ENCODE measurements at regions not wholly inside any gene's neighbourhood (a gene's known extent, or its start where the extent isn't known, plus 50 kb on each side); places are given as distances from the start of the nearest gene placed in this dataset.
"Not testable (repeated sequence)": the region's sequence is repeated elsewhere in the genome, so short reads cannot be mapped to it uniquely, and the experiment has no call there.

DNA sequence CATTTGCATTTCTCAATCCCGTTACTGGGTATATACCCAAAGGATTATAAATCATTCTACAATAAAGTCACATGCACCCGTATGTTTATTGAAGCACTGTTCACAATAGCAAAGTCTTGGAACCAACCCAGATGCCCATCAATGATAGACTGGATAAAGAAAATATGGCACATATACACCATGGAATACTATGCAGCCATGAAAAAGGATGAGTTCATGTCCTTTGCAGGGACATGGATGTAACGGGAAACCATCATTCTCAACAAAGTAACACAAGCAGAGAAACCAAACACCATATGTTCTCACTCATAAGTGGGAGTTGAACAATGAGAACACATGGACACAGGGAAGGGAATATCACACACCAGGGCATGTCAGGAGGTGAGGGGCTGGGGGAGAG, 630.4 kb downstream of the GATA3 start:
- not testable (repeated sequence) for H3K36me3 ChIP-seq (ENCODE audit: control insufficient read depth, insufficient read depth, low read length); H3K27ac ChIP-seq (ENCODE audit: insufficient read depth, low read length, poor library complexity, severe bottlenecking); H3K9me3 ChIP-seq (ENCODE audit: control insufficient read depth in 2 of 2, low read length in 2 of 2); ATAC-seq (ENCODE audit: low read depth in 2 of 2); H3K27me3 ChIP-seq (ENCODE audit: control insufficient read depth, insufficient read depth, low read length); H3K9me3 Mint-ChIP-seq; DNase-seq; H3K4me1 ChIP-seq (ENCODE audit: control insufficient read depth, insufficient read depth, low read length, poor library complexity, severe bottlenecking); H3K4me3 ChIP-seq (ENCODE audit: low read depth, low read length); H3K4me3 Mint-ChIP-seq; H3K27ac Mint-ChIP-seq; H3K36me3 Mint-ChIP-seq; H3K4me1 Mint-ChIP-seq; H3K27me3 Mint-ChIP-seq

GRCh38 chr10:8688881-8689280, 634.4 kb downstream of the GATA3 start:
- no peaks in the 10 kb centered on the region for H3K9me3 ChIP-seq (ENCODE audit: control insufficient read depth in 2 of 2, low read length in 2 of 2)
- H3K36me3 ChIP-seq (ENCODE audit: control insufficient read depth, insufficient read depth, low read length): no peaks in the 10 kb centered on the region
- no peak for ATAC-seq (ENCODE audit: low read depth in 2 of 2)
- no peaks in the 10 kb centered on the region for H3K4me1 ChIP-seq (ENCODE audit: control insufficient read depth, insufficient read depth, low read length, poor library complexity, severe bottlenecking)
- peaks cover 0 to 4% (median 0%) of the 10 kb centered on the region in 7 donors for H3K9me3 Mint-ChIP-seq
- H3K27me3 Mint-ChIP-seq: peaks cover 4% of the 10 kb centered on the region
- no peak overlapping the region for H3K27ac ChIP-seq (ENCODE audit: insufficient read depth, low read length, poor library complexity, severe bottlenecking)
- no peak overlapping the region for H3K4me3 ChIP-seq (ENCODE audit: low read depth, low read length)
- no peak overlapping the region for H3K4me3 Mint-ChIP-seq
- no peak overlapping the region for H3K27ac Mint-ChIP-seq
- peaks cover 3% of the 10 kb centered on the region for H3K27me3 ChIP-seq (ENCODE audit: control insufficient read depth, insufficient read depth, low read length)
- no peaks in the 10 kb centered on the region for H3K36me3 Mint-ChIP-seq
- no peaks in the 10 kb centered on the region for H3K4me1 Mint-ChIP-seq
- DNase-seq: no peak

DNA sequence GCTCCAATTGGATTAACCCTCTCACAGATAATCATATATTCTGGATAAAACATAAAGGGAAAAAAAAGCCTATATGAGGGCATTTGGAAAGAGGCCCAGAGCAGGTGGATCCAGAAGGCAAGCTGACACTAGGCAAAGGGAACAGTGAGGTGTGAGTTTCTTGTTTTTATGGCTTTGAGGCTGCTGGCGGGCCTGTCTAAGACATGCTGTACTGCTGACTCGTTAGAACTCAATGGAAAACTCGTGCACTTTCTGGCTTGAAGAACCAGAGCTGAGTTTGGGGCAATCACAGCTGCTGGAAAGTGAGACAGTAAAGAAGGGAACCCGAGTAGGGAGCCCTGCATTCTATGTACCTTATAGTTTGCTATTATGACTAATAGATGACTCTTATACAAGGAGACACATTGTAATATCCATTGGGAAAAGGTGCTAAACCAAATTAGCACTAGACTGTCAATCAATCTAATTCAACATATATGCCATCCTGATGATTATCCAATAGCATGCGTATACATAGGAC, 637.1 kb downstream of the GATA3 start:
- H3K4me3 ChIP-seq (ENCODE audit: low read depth, low read length): no peak overlapping the region
- no peak overlapping the region for H3K27ac Mint-ChIP-seq
- no peak overlapping the region for H3K27ac ChIP-seq (ENCODE audit: insufficient read depth, low read length, poor library complexity, severe bottlenecking)
- H3K4me1 Mint-ChIP-seq: no peaks in the 10 kb centered on the region
- H3K36me3 Mint-ChIP-seq: no peaks in the 10 kb centered on the region
- no peak for DNase-seq
- peaks cover 3% of the 10 kb centered on the region for H3K27me3 ChIP-seq (ENCODE audit: control insufficient read depth, insufficient read depth, low read length)
- H3K27me3 Mint-ChIP-seq: peaks cover 4% of the 10 kb centered on the region
- H3K4me1 ChIP-seq (ENCODE audit: control insufficient read depth, insufficient read depth, low read length, poor library complexity, severe bottlenecking): no peaks in the 10 kb centered on the region
- peaks cover 0 to 4% (median 0%) of the 10 kb centered on the region in 7 donors for H3K9me3 Mint-ChIP-seq
- ATAC-seq (ENCODE audit: low read depth in 2 of 2): no peak
- H3K36me3 ChIP-seq (ENCODE audit: control insufficient read depth, insufficient read depth, low read length): no peaks in the 10 kb centered on the region
- H3K4me3 Mint-ChIP-seq: no peak overlapping the region
- H3K9me3 ChIP-seq (ENCODE audit: control insufficient read depth in 2 of 2, low read length in 2 of 2): no peaks in the 10 kb centered on the region

- not testable (repeated sequence) for H3K27ac Mint-ChIP-seq; H3K4me3 Mint-ChIP-seq; DNase-seq; ATAC-seq (ENCODE audit: low read depth in 2 of 2); H3K36me3 Mint-ChIP-seq; H3K36me3 ChIP-seq (ENCODE audit: control insufficient read depth, insufficient read depth, low read length); H3K4me1 ChIP-seq (ENCODE audit: control insufficient read depth, insufficient read depth, low read length, poor library complexity, severe bottlenecking); H3K27me3 ChIP-seq (ENCODE audit: control insufficient read depth, insufficient read depth, low read length); H3K27me3 Mint-ChIP-seq; H3K4me3 ChIP-seq (ENCODE audit: low read depth, low read length); H3K9me3 Mint-ChIP-seq; H3K27ac ChIP-seq (ENCODE audit: insufficient read depth, low read length, poor library complexity, severe bottlenecking); H3K4me1 Mint-ChIP-seq; H3K9me3 ChIP-seq (ENCODE audit: control insufficient read depth in 2 of 2, low read length in 2 of 2)
These were observed 639.1 kb downstream of the GATA3 start for GRCh38 chr10:8693635-8694034.

DNA sequence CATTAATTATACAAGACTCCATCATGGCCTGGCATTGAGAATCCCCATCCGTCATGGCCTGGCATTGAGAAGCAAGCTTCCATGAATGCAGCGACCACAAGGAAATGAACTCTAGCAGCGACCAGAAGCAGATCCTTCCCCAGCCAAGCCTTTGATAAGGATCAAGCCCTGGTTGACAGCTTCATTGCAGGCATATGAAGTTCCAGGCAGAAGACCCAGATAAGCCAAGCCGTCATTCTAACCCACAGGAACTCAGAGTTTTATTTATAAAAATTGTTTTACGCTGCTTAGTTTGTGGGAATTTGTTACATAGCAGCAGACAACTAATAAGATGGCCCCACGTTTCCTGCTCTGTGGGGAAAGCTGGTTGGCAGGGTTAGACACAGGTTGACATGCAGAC, 642.3 kb downstream of the GATA3 start:
- DNase-seq: no peak
- H3K9me3 ChIP-seq (ENCODE audit: control insufficient read depth in 2 of 2, low read length in 2 of 2): no peaks in the 10 kb centered on the region
- Mint-ChIP-seq H3K9me3 (peaks cover 0 to 4% (median 0%) of the 10 kb centered on the region in 7 donors), H3K27ac (no peak overlapping the region), H3K27me3 (peaks cover 5% of the 10 kb centered on the region), H3K4me1 (no peaks in the 10 kb centered on the region), H3K4me3 (no peak overlapping the region), H3K36me3 (no peaks in the 10 kb centered on the region)
- H3K36me3 ChIP-seq (ENCODE audit: control insufficient read depth, insufficient read depth, low read length): no peaks in the 10 kb centered on the region
- no peak overlapping the region for H3K27ac ChIP-seq (ENCODE audit: insufficient read depth, low read length, poor library complexity, severe bottlenecking)
- H3K4me3 ChIP-seq (ENCODE audit: low read depth, low read length): no peak overlapping the region
- H3K4me1 ChIP-seq (ENCODE audit: control insufficient read depth, insufficient read depth, low read length, poor library complexity, severe bottlenecking): no peaks in the 10 kb centered on the region
- no peak for ATAC-seq (ENCODE audit: low read depth in 2 of 2)
- H3K27me3 ChIP-seq (ENCODE audit: control insufficient read depth, insufficient read depth, low read length): peaks cover 3% of the 10 kb centered on the region

DNA sequence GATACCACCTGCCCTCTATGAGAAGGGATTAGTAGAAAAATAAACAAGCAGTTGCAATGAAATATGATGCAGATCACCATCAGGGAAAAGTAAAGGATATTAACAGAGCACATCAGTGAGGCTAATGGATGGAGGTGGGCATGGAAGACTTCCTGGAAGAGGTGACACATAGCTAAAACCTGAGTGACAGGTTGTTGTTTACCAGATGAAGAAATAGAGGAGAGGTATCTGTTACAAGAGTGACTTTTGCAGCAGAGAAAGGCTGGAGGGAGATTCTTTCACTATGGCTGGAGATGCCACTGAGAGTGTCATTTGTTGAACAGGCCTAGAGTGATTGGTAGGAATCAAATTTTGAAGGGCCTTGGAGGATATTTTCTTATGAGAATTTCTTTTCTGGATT, 646.2 kb downstream of the GATA3 start:
- no peaks in the 10 kb centered on the region for H3K9me3 Mint-ChIP-seq
- Histone ChIP-seq H3K4me3 (ENCODE audit: low read depth, low read length) (no peak overlapping the region), H3K27me3 (ENCODE audit: control insufficient read depth, insufficient read depth, low read length) (no peaks in the 10 kb centered on the region), H3K36me3 (ENCODE audit: control insufficient read depth, insufficient read depth, low read length) (no peaks in the 10 kb centered on the region), H3K4me1 (ENCODE audit: control insufficient read depth, insufficient read depth, low read length, poor library complexity, severe bottlenecking) (no peaks in the 10 kb centered on the region), H3K27ac (ENCODE audit: insufficient read depth, low read length, poor library complexity, severe bottlenecking) (no peak overlapping the region), H3K9me3 (ENCODE audit: control insufficient read depth in 2 of 2, low read length in 2 of 2) (no peaks in the 10 kb centered on the region)
- ATAC-seq (ENCODE audit: low read depth in 2 of 2) (no peak), DNase-seq (no peak)
- no peak overlapping the region for H3K4me3 Mint-ChIP-seq
- H3K27me3 Mint-ChIP-seq: peaks cover 9% of the 10 kb centered on the region
- H3K4me1 Mint-ChIP-seq: no peaks in the 10 kb centered on the region
- peak overlapping the region in 1 of 3 donors; percentile 1 for H3K27ac Mint-ChIP-seq
- no peaks in the 10 kb centered on the region for H3K36me3 Mint-ChIP-seq

- H3K27ac Mint-ChIP-seq: no peak overlapping the region
- H3K4me3 Mint-ChIP-seq: no peak overlapping the region
- H3K36me3 ChIP-seq (ENCODE audit: control insufficient read depth, insufficient read depth, low read length): no peaks in the 10 kb centered on the region
- H3K27me3 Mint-ChIP-seq: peaks cover 9% of the 10 kb centered on the region
- no peak overlapping the region for H3K27ac ChIP-seq (ENCODE audit: insufficient read depth, low read length, poor library complexity, severe bottlenecking)
- no peaks in the 10 kb centered on the region for H3K27me3 ChIP-seq (ENCODE audit: control insufficient read depth, insufficient read depth, low read length)
- H3K4me1 Mint-ChIP-seq: no peaks in the 10 kb centered on the region
- ATAC-seq (ENCODE audit: low read depth in 2 of 2) (no peak), DNase-seq (no peak)
- H3K36me3 Mint-ChIP-seq: no peaks in the 10 kb centered on the region
- no peaks in the 10 kb centered on the region for H3K9me3 ChIP-seq (ENCODE audit: control insufficient read depth in 2 of 2, low read length in 2 of 2)
- H3K4me3 ChIP-seq (ENCODE audit: low read depth, low read length): no peak overlapping the region
- H3K4me1 ChIP-seq (ENCODE audit: control insufficient read depth, insufficient read depth, low read length, poor library complexity, severe bottlenecking): no peaks in the 10 kb centered on the region
- H3K9me3 Mint-ChIP-seq: no peaks in the 10 kb centered on the region
These were observed 647.7 kb downstream of the GATA3 start for GRCh38 chr10:8702181-8702580.

- Mint-ChIP-seq H3K36me3 (no peaks in the 10 kb centered on the region), H3K9me3 (peaks cover 0 to 2% (median 0%) of the 10 kb centered on the region in 7 donors), H3K27ac (no peak overlapping the region), H3K4me3 (no peak overlapping the region), H3K27me3 (peaks cover 17% of the 10 kb centered on the region), H3K4me1 (no peaks in the 10 kb centered on the region)
- no peaks in the 10 kb centered on the region for H3K36me3 ChIP-seq (ENCODE audit: control insufficient read depth, insufficient read depth, low read length)
- H3K9me3 ChIP-seq (ENCODE audit: control insufficient read depth in 2 of 2, low read length in 2 of 2): no peaks in the 10 kb centered on the region
- H3K27ac ChIP-seq (ENCODE audit: insufficient read depth, low read length, poor library complexity, severe bottlenecking): no peak overlapping the region
- no peak overlapping the region for H3K4me3 ChIP-seq (ENCODE audit: low read depth, low read length)
- H3K4me1 ChIP-seq (ENCODE audit: control insufficient read depth, insufficient read depth, low read length, poor library complexity, severe bottlenecking): no peaks in the 10 kb centered on the region
- DNase-seq (no peak), ATAC-seq (ENCODE audit: low read depth in 2 of 2) (no peak)
- no peaks in the 10 kb centered on the region for H3K27me3 ChIP-seq (ENCODE audit: control insufficient read depth, insufficient read depth, low read length)
These were observed 650.9 kb downstream of the GATA3 start for GRCh38 chr10:8705415-8705814.
